CD4-positive, alpha-beta T cell treated with Interleukin-21 for 1 hour (primary cell): ENCODE measurements at regions not wholly inside any gene's neighbourhood (a gene's known extent, or its start where the extent isn't known, plus 50 kb on each side); places are given as distances from the start of the nearest gene placed in this dataset.

ENCODE experiments used
- DNase-seq: peaks from one replicate; pipeline ENCODE4 v3.0.0-alpha.2; 2020

- no peak for DNase-seq
These were observed 201.0 kb upstream of the NAV2 start for GRCh38 chr11:19511413-19512183.

GRCh38 chr11:19511066-19511412 lies 201.6 kb upstream of the NAV2 start:
- DNase-seq, result no peak

GRCh38 chr11:19510468-19510867 lies 202.2 kb upstream of the NAV2 start:
- no peak for DNase-seq

GRCh38 chr11:19509215-19509614 lies 203.4 kb upstream of the NAV2 start:
- DNase-seq, result no peak

DNA sequence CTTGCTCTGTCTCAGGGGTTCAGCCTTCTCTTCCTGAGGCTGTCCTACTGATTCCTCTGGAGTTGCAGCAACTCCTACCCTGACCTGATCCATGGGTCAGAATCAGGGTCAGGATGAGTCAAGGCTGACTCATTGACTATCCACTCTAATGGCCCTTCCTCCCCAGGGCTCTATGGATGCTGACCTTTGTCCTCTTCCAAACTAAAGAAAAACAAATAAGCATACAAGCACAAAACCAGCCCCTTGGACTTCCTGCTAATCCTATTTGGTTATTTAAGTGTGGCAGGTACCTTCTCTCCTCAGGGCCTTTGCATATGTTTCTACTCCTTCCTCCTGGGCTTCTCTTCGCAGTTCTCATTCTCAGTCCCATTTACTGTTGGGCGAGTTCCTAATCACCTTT lies 204.5 kb upstream of the NAV2 start:
- no peak for DNase-seq

DNA sequence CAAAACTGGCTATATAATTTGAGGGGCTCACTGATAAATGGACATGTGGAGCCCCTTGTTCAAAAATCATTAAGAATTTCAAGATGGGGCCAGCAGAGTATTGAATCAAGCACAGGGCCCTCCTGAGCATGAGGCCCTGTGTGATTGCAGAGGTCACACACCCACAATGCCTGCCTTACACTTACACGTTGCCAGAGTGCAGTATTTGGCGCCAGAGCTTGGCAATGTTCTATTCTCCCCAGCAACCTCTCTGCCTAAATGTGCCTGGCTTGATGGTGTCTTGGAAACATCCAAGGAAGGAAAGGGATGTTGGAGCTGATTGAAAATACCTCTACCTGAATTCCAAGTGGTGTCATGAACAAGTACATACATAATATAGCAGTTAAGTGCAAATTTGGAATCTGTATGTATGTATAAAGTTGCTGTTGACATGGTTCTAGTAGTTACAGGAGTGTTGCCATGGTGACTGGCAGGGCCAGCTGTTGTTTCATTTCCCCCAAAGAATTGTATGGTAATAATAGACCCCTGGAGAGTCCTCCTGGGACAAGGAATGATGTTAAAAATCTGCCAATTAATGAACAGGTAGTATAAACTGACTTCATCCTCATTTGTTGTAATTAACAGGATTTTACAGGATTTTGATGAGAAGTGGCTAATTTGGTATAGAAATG lies 205.7 kb upstream of the NAV2 start:
- DNase-seq, result no peak

DNA sequence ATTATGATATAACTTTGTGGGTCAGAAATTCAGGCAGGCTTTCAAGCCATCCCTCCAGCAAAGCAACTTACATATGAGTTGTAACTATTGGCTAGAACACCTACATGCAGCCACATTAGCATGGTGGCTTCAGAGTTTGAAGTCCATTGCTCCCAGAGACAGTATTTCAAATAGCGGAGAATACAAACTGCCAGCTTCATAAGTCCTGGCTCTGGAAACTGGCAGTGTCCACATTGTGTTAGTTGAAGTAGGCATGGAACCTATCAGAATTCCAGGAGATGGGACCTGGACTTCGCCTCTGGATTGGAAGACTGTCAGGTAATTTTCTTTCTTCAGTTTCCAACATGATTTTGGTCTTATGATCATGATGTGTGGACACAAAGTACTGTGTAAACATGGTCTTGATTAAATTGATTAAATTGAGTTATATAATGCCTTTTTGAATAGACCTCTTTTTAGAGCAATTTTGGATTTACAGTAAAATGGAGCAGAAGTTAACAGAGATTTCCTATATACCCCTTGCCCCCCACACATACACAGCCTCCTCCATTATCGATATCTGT lies 209.9 kb upstream of the NAV2 start:
- DNase-seq, result no peak

- DNase-seq, result no peak
These were observed 211.0 kb upstream of the NAV2 start for GRCh38 chr11:19501631-19502030.

GRCh38 chr11:19499999-19500398 lies 212.6 kb upstream of the NAV2 start:
- no peak for DNase-seq

- no peak for DNase-seq
These were observed 213.5 kb upstream of the NAV2 start for GRCh38 chr11:19499026-19499669.

DNA sequence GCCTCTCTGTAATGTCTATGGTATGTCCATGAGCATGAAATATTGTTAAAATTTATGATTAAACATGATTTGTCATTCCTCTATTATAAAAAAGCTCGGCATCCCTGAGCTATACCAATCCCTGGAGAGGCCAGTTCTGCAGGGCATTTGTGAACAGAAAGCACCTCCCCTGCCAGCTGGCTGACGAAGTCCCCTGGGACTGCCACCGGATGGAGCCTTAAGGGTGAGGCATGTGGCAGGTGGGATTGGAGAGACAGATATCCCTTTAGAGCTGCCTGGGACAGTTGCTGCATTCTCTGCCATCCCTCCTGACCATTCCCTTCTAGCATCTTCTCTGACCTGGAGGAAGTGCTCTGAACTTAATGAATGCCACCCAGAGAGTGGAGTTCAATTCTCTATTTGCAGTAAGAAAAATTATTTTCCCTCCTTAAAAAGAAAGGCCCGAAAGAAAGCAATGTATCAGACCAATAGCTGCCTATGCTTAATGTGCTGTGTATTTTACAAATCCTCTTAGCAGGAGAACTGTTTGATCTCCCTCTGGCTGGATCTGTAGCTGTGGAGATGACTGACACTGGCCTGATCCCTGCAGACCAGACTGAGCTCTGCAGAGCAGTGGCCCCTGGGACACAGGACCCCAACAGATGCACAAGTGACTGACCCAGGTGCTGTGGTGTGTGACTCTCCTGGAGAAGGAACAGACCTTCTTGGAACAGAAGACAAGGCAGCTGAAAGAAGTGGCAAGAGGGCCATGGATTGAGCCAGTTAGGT lies 219.0 kb upstream of the NAV2 start:
- no peak for DNase-seq

GRCh38 chr11:19482319-19483100 lies 230.1 kb upstream of the NAV2 start:
- DNase-seq, result no peak

DNA sequence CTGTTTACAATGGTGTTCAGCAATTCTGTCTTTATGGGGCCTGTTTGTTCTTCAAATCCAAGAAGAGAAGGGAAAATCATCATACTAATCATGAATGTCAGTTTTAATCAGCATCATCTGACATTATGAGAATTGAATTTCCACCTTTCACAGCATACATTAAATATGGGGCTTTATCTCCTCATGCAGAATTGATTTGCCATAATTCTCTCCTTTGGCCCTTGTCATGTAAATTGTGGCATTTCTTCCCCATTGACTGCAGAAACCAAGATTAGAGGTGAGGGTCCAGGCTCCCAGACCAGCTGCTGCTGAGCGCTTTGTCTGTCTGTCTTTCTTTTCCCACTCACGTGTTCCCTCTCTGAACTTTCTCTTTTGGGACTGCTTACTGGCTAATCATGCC lies 232.1 kb upstream of the NAV2 start:
- DNase-seq, result no peak

GRCh38 chr11:19478891-19479290 lies 233.7 kb upstream of the NAV2 start:
- DNase-seq, result no peak

DNA sequence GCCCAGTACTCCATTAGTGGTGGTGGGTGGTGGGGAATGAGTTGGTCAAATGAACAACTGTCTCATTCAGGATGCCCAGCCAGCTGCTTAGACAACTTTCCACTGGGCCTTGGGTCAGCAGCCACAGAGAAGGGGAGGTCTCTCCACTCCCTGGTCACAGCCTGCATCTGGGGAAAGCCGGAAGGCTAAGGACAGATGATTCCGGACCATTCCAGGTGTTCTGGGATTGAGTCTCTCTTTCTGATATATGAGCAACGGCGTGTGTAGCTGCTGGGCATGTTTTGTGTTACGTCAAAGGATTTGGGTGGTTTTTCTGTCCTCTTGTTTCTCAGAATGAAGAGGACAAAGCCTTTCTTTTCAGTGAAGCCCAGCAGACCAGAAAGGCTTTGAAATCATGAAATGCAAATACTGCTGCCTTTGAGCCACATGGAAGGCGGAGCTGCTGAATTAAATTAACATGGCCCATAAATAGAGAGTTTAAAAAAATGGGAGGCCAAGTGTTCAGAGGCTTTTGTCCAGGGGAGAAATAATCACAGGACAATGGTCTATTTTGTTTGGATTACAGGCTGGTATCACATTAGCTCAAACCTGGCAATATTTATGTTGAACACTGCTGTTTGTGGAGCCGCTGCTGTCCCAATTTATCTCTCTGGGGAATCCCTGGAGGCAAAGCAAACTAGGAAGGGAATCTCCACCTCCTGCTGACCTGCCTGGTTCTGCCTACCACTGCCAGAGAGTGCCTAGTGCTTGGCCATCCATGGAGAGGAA lies 234.4 kb upstream of the E2F8 start:
- DNase-seq, result no peak

DNA sequence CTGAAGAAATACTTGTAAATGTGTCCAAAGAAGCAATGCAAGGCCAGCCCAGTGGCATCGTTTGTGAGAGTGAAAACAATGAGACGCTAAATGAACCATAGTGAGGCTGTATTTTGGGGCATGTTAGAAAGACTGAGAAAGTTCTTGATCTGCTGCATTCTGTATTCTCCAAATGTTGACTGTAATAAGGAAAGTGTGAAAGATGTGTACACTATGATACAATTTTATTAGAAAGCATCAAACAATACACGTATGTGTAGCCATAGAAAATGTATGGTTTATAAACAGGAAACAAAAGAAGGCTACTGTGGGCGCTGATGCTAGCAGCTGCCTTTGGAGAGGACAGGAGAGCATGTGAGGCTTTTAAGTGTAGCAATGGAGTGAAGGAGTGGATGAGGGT lies 233.5 kb upstream of the E2F8 start:
- no peak for DNase-seq

DNA sequence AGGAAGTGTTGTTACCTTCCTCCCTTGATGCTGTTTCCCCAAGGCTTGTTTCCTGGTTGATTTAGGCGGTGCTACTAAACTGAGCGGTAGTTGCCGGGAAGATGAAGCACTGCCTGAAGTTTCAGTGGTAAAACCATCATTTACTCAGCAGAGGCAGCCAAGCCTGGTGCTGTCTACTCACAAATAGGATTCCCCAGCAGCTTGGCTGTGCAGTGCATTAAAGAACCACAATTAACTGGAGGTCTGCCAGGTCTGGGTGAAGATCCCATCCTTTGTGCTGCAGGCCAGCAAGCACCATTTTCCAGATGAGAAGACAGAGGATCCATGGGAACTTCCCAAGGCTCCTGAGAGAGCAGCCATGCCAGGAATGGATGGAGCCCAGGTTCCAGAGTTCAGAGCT lies 231.9 kb upstream of the E2F8 start:
- DNase-seq, result no peak

DNA sequence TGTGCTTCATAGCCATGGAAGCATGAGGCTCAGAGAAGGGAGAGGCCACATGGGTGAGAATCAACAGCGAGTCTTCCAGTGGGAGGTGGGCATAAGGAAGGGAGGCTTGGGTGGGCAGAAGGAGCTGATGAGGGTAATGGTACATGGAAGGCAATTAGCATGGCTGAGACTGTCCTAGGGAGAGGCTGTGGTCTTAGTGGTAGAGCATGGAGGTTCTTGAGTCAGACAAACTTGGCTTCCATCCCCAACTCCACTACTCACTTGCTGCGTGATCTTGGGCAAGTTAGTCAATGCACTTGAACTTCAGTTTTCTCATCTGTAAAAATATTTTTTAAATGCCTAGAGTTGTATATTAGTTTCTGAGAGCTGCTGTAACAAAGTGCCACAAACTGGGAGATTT lies 227.2 kb upstream of the E2F8 start:
- DNase-seq, result no peak

GRCh38 chr11:19466314-19466713 lies 225.6 kb upstream of the E2F8 start:
- no peak for DNase-seq

DNA sequence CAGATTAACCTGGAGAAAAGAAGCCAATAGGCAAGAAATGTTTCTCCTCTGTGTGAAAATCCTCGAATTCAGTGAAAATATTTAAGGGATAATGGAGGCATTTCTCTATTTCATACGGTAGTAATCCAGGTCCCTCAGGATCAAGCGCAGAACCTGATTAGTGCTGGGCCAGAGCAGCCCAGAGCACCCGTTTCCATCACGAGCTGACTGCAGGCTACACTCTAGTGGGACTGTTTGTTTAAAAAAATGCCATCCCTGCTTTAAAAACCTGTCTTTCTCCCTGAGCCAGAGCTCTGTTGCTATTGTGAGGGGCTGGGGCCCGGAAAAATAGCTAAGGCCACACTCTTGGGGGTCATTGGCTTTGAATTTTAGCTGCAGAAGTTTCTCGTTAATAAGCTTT lies 223.2 kb upstream of the E2F8 start:
- DNase-seq, result no peak

DNA sequence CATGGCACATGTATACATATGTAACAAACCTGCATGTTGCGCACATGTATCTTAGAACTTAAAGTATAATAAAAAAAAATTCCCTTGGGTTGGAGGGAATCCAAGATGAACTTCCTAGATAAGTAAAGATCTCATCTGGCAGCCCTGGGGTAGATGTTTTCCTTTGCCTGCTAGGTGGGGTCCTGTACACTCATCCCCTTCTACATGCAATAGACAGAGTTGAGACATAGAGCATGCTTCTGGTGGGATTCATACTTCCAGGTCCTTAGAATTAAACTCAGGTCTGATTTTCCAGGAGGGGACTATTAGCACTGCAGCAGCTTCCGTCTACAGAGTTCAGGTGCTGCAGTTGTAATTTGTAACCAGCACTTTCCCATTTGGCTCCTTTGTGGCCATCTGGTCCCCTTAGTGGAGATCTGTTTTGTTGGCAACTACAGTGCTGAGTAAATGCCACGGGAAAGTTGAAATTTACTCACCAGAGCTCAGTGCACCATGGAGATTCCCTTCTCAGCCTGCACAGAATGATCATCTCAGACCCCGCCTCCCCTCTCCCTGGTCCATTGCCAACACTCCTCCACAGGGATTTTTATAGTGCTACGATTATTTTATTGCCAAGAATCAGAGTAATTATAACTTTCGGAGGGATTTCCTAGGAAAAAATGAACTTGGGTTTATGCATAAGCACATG lies 220.1 kb upstream of the E2F8 start:
- DNase-seq, result no peak
